Body of pancreas (tissue), 4 donors: ENCODE measurements at regions not wholly inside any gene's neighbourhood (a gene's known extent, or its start where the extent isn't known, plus 50 kb on each side); places are given as distances from the start of the nearest gene placed in this dataset.
"Not testable (repeated sequence)": the region's sequence is repeated elsewhere in the genome, so short reads cannot be mapped to it uniquely, and the experiment has no call there.

Experiments
- ATAC-seq: fragments of 150-250 bp; one replicate; pipeline ENCODE4 v1.9.1; 2016
- DNase-seq, 4 donors: peaks; one replicate each; pipeline ENCODE4 v3.0.0-alpha.2; 2019
- H3K27ac ChIP-seq, 4 donors: fragments of 200-600 bp; sonication (generic); 1 replicate in 3 of 4; 2 replicates in 1 of 4; pipeline versions ENCODE4 v1.5.1 to v1.6.1; 2016 to 2019; ENCODE audit warnings: mild to moderate bottlenecking in 1 of 4, mixed read lengths in 1 of 4, moderate library complexity in 1 of 4
- H3K27me3 ChIP-seq, 2 donors: fragments of 200-600 bp; sonication (generic); one replicate each; pipeline ENCODE4 v1.6.0; 2016; ENCODE audit warnings: mild to moderate bottlenecking in 1 of 2
- H3K36me3 ChIP-seq, 2 donors: fragments of 200-600 bp; sonication (generic); replicated peaks in 1 of 2; 2 replicates each; pipeline ENCODE4 v1.5.1; 2016; ENCODE audit warnings: low read depth in 2 of 2; ENCODE audit not compliant: insufficient read depth in 1 of 2
- H3K4me1 ChIP-seq: fragments of 200-600 bp; sonication (generic); one replicate; pipeline ENCODE4 v1.6.0; 2016
- H3K4me3 ChIP-seq, 2 donors: fragments of 200-600 bp; sonication (generic); 1 replicate in 1 of 2; 2 replicates in 1 of 2; pipeline ENCODE4 v1.5.1; 2016 to 2019
- H3K9me3 ChIP-seq, 3 donors: fragments of 200-600 bp; sonication (generic); 1 replicate in 2 of 3; 2 replicates in 1 of 3; pipeline ENCODE4 v1.5.1; 2016
- POLR2A ChIP-seq, 3 donors: fragments of 450-650 bp; IDR thresholded peaks; one replicate each; pipeline ENCODE4 v1.6.1; 2016; ENCODE audit warnings: antibody characterized with exemption in 3 of 3, mild to moderate bottlenecking in 2 of 3
- WGBS, 2 donors: methylation state at CpG; one replicate each; pipeline ENCODE4 v1.1.5; 2017; 5-methylcytosine and 5-hydroxymethylcytosine counted together
- intact Hi-C: fragments of 100-400 bp; cut with DNase I; formaldehyde crosslinking; loops from one replicate; pipeline ENCODE4 v1.15.1; 2023
- TF ChIP-seq, protein P1 (sequence below), 7 experiments: fragments of 450-650 bp in 4 of 7; fragments of 200-600 bp in 3 of 7; sonication (generic) in 3 of 7; IDR thresholded peaks; one replicate each; pipeline ENCODE4 v1.5.1; 2016 to 2019; ENCODE audit warnings: antibody characterized with exemption in 7 of 7

DNA sequence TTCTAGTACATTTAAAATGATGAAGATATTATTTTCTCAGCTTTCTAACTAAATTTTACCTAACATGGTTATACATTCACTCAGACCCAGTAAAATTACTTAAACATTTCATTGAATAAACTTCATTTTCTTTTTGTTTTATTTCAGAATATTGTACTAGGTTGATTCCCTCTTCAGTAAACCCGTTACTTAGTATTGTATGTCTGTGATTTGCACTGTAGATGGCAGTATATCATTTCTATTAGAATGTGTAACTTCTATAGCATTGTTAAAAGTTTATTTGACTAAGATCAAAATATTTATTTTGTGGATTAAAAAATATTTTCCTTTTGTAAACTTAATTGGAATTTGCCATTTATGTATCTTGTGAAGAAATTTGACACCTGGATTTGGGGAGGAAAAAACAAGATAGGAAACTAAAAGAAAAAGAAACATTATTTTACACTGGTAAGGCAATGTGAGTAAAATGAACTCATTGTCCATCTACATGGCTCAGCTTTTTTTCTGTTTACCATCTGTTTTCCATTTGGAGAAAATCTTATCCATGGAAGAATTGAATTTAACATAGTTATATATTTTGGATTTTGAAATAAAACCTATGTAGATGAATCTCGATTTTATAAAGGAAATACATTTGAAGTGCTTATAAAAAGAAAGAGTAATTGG is 145.6 kb upstream of the METTL14 start:
- H3K4me3 ChIP-seq, H3K27ac ChIP-seq, intact Hi-C loops, H3K4me1 ChIP-seq, H3K9me3 ChIP-seq, H3K27me3 ChIP-seq, DNase-seq, H3K36me3 ChIP-seq: not testable (repeated sequence)
- TF ChIP-seq, protein P1, sequence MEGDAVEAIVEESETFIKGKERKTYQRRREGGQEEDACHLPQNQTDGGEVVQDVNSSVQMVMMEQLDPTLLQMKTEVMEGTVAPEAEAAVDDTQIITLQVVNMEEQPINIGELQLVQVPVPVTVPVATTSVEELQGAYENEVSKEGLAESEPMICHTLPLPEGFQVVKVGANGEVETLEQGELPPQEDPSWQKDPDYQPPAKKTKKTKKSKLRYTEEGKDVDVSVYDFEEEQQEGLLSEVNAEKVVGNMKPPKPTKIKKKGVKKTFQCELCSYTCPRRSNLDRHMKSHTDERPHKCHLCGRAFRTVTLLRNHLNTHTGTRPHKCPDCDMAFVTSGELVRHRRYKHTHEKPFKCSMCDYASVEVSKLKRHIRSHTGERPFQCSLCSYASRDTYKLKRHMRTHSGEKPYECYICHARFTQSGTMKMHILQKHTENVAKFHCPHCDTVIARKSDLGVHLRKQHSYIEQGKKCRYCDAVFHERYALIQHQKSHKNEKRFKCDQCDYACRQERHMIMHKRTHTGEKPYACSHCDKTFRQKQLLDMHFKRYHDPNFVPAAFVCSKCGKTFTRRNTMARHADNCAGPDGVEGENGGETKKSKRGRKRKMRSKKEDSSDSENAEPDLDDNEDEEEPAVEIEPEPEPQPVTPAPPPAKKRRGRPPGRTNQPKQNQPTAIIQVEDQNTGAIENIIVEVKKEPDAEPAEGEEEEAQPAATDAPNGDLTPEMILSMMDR (IDR thresholded peaks at IDR 0.05), result peak; percentile 10 to 40 (median 33)
- 35% methylated on average over 2 of the region's 2 CpGs for WGBS, 2 donors
- peak; percentile 52 for ATAC-seq

DNA sequence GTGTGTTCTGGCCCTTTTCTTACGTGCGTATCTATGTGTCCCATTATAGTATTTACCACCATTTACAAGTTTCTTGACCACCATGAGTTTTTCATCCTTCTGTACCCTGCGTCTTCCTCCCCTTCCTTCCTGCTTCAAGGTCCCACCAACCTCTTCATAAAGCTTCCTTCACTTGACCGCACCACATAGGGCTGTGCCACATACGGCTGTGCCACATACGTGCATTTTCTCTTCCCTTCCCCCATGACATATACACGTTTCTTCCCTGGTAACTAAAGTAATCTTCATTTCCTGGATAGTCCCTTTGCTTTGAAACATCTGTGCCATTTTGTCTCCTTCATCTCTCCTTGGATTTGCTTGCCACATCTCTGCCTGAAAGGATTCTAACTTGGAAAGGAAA is 128.6 kb upstream of the METTL14 start:
- DNase-seq, H3K36me3 ChIP-seq, H3K9me3 ChIP-seq, H3K27me3 ChIP-seq, H3K4me3 ChIP-seq, intact Hi-C loops, H3K27ac ChIP-seq, H3K4me1 ChIP-seq, ATAC-seq: not testable (repeated sequence)
- 73 to 75% methylated on average over 5 to 7 of the region's 7 CpGs for WGBS, 2 donors

DNA sequence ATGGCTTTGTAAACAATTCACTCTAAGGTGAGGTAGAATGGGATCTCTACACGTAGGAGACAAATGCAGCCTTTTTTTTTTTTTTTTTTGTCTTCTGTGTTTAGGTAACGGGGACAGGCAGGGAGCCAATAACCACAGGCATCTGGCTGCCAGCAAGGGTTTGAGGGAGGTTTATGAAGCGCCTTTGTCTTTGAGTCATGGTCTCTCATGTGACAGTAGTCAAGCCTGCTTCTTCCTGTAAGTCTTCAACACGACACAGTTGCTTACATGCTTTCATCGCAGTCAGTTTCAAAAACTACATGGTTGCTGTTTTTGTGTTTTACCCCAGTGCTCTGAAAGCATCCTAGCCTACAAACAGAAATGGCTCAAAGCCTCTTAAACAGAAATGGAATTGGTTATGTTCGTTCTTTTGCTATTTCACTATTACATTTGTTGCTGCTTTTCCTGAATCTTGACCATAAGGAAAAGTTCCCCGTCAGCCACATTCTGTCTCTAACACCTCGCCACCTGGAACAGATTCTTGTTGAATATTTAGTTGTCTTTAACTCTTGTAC is 127.8 kb upstream of the METTL14 start:
- Histone ChIP-seq H3K27me3 (no peaks in the 10 kb centered on the region), H3K27ac (no peak overlapping the region), H3K4me1 (no peaks in the 10 kb centered on the region), H3K4me3 (no peak overlapping the region), H3K36me3 (no peaks in the 10 kb centered on the region), H3K9me3 (no peaks in the 10 kb centered on the region)
- intact Hi-C loops, result no loop called here
- DNase-seq (no peak), ATAC-seq (no peak)
- 47 to 65% methylated on average over 8 of the region's 8 CpGs for WGBS, 2 donors
- no peak for TF ChIP-seq POLR2A (IDR thresholded peaks at IDR 0.05)
- TF ChIP-seq, protein P1 (IDR thresholded peaks at IDR 0.05), result no peak

DNA sequence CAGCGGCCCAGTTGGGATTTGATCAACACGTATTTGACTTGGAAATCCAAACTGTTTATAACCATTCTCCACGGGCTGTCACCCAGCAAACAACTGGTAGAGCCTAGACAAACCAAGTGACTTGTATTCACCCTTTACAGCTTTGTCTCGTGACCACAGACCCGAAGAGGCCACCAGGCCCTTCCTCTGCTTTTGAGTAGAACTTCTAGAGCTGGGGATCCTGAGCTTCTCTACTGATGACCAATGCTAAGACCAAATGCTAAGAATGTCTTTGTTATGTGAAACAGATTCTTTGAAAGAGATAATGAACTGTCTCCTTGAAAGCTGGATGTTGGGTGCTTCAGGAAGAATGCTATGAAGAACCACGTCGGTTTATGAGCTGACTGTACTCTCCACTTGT is 127.0 kb upstream of the METTL14 start:
- H3K9me3 ChIP-seq, H3K36me3 ChIP-seq, H3K27ac ChIP-seq, ATAC-seq, H3K4me3 ChIP-seq, H3K4me1 ChIP-seq, intact Hi-C loops, H3K27me3 ChIP-seq, DNase-seq: not testable (repeated sequence)
- WGBS, 2 donors, result 61 to 72% methylated on average over 4 to 7 of the region's 7 CpGs

DNA sequence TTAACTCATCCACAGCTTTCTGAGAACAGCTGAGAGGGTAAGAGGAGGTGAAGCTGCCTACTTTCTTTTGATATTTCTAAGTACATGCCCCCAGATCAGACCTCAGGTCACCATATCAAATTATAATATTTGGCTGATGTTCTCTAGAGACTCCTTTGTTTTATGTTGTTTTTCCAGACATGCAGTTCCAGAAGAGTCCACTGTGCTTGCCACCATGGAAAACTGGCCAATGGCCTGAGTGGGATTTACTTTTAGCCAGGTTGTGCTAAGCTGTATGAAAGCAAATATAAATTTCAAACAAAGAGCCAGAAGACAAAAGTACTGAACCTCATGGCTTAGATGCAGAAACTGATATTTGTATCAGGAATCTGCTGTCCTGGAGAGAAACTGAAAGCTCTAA is 123.6 kb upstream of the METTL14 start:
- DNase-seq, H3K4me3 ChIP-seq, intact Hi-C loops, H3K9me3 ChIP-seq, ATAC-seq, H3K27ac ChIP-seq, H3K36me3 ChIP-seq, H3K4me1 ChIP-seq, H3K27me3 ChIP-seq: not testable (repeated sequence)

DNA sequence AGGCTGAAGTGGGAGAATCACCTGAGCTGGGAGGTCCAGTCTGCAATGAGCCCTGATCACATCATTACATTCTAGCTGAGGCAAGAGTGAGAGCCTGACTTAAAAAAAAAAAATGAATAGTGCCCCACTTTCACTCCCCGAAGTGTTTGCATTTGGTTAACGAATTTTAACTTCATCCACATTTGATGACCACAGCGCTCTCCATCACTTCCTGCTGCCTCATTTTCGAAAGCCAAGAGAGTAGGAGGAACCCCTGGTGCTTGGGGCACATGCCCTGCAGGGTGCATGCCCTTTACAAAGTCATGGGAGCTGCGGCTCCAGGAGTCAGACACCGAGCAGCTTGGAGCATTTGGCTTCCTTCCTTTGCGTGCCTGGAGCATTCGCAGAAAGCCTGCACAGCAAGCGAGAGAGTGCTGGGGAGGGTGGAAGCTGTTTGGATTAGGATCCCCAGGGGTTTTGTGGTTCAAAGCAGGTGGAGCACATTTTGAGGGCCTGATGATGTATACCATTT is 119.1 kb upstream of the METTL14 start:
- intact Hi-C loops, H3K36me3 ChIP-seq, H3K27ac ChIP-seq, ATAC-seq, H3K4me3 ChIP-seq, H3K9me3 ChIP-seq, H3K27me3 ChIP-seq, H3K4me1 ChIP-seq, DNase-seq: not testable (repeated sequence)
- WGBS, 2 donors, result 16 to 18% methylated on average over 6 to 9 of the region's 9 CpGs

DNA sequence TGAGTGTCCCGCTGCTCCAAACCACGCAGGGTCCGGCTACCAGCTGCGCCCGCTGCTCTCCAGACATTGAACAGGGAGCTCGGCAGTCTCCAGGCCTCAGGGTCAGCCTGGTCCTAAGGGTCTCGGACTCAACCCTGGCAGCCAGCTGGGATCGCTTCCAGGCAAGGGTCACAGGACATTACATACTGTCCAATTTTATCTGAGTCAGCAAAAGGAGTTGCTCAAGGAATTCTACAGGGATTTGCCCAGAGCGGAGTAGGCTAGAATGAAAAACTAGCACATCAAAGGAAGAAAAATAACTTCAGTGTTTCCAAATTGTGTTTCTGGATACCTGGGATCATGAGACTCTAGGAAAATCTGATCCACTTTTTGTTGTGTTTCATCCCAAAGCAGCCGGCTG is 112.2 kb upstream of the METTL14 start:
- H3K9me3 ChIP-seq, DNase-seq, H3K4me1 ChIP-seq, H3K27me3 ChIP-seq, H3K4me3 ChIP-seq, ATAC-seq, intact Hi-C loops, H3K27ac ChIP-seq, H3K36me3 ChIP-seq: not testable (repeated sequence)
- 80 to 89% methylated on average over 2 to 10 of the region's 10 CpGs for WGBS, 2 donors

DNA sequence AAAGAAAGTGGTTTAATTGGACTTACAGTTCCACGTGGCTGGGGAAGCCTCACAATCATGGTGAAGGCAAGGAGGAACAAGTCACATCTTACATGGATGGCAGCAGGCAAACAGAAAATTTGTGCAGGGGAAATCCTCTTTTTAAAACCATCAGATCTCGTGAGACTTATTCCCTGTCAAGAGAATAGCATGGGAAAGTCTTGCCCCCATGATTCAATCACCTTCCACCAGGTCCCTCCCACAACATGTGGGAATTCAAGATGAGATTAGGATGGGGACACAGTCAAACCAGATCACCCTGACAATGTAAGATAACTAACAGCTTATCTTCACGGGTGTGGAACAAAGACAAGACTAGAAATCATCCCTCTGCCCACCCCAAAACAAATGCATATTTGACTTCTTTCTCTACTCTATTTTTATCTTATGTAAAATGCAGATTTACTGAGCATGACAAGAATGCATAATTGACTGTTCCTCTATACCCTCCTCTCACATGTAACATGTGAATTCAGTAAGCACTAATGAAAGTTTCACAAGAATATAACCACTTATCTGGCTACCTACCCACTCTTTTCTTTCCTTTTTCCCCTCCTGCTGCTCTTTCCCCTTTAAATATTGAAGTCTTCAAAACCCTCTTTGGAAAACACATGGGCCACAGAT is 110.8 kb upstream of the METTL14 start:
- intact Hi-C loops, ATAC-seq, DNase-seq, H3K4me3 ChIP-seq, H3K4me1 ChIP-seq, H3K9me3 ChIP-seq, H3K36me3 ChIP-seq, H3K27me3 ChIP-seq, H3K27ac ChIP-seq: not testable (repeated sequence)
- WGBS, 2 donors, result 39 to 52% methylated on average over 3 of the region's 3 CpGs

DNA sequence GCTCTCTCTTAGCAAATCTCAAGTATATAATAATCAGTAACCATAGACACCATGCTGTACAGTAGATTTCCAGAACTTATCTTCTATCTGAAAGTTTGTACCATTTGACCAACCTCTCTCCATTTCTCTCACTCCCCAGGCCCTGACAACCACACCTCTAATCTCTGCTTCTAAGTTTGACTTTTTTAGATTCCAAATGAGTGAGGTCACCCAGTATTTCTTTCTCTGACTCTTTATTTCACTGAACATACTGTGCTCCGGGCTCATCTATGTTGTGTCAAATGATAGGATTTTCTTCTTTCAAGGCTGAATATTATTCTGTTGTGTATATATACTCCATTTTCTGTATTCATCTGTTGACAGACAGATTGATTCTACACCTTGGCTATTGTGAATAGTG is 110.1 kb upstream of the METTL14 start:
- H3K36me3 ChIP-seq, H3K4me1 ChIP-seq, H3K4me3 ChIP-seq, H3K27ac ChIP-seq, DNase-seq, H3K27me3 ChIP-seq, H3K9me3 ChIP-seq, ATAC-seq, intact Hi-C loops: not testable (repeated sequence)
- 50 to 58% methylated on average over 1 of the region's 1 CpG for WGBS, 2 donors

DNA sequence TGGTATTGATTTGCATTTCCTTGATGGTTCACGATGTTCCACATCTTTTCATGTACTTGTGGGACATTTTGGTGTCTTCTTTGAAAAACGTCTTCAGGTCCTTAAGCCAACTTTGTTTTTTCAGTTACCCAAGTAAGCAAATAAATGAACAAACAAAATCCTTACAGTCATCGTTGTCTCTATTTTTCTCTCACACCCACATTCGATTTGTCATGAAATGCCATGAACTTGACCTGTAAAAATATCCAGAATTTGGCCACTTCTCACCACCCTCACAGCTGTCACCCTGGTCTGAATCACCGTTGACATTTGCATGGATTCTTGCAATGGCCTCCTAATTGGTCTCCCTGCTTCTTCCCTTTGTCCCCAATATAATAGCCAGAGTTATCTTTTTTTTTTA is 109.5 kb upstream of the METTL14 start:
- intact Hi-C loops, H3K9me3 ChIP-seq, H3K4me3 ChIP-seq, H3K36me3 ChIP-seq, H3K4me1 ChIP-seq, H3K27me3 ChIP-seq, H3K27ac ChIP-seq, DNase-seq, ATAC-seq: not testable (repeated sequence)
- WGBS, 2 donors, result 52 to 57% methylated on average over 5 of the region's 5 CpGs
